ENCODE measurements at regions not wholly inside any gene's neighbourhood (a gene's known extent, or its start where the extent isn't known, plus 50 kb on each side); places are given as distances from the start of the nearest gene placed in this dataset.

GRCh38 chr20:40274912-40275533 lies 414.0 kb downstream of the MAFB start:
- TF ChIP-seq CTCF (IDR thresholded peaks at IDR 0.05; ENCODE audit: poor library complexity) (no peak), EZH2phosphoT487 (IDR thresholded peaks at IDR 0.05; ENCODE audit: low read depth, severe bottlenecking, unreplicated experiment) (no peak)
